ENCODE measurements at regions not wholly inside any gene's neighbourhood (a gene's known extent, or its start where the extent isn't known, plus 50 kb on each side); places are given as distances from the start of the nearest gene placed in this dataset.
A peak's percentile ranks its signal among the peaks of the same experiment; 100 is the strongest.

DNA sequence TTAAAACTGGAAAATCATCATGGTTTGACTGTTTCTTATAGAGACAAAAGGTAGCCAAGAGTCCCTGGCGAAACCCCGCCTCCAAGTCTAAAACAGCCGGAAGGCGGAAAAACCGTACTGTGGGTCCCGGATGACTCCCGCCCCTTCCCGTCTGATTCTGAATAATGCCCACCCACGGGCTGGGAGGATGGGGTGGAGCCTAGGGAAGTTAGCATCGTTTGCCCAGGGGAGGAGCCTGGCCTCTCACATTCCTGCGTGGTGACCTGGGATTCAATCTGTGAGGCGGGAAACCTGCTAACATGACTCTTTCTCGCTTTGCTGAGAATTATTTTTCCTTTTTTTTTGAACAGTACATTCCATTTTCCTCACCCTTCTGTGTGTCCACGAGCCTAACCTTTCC is 124.9 kb downstream of the KCNK1 start:
- Mint-ChIP-seq H3K36me3 (ENCODE audit: low read depth) (peaks cover 2% of the 10 kb centered on the region; the same call in 1 of the 3 replicates), H3K4me1 (no peaks in the 10 kb centered on the region), H3K9me3 (no peaks in the 10 kb centered on the region), H3K27ac (no peak overlapping the region), H3K27me3 (ENCODE audit: insufficient read depth, low read depth, poor library complexity) (no peaks in the 10 kb centered on the region), H3K4me3 (no peak overlapping the region)
- DNase-seq (ENCODE audit: low spot score) (peak; percentile 83), ATAC-seq (peak; percentile 92)
- Histone ChIP-seq H3K36me3 (ENCODE audit: insufficient read depth) (no peaks in the 10 kb centered on the region), H3K27me3 (ENCODE audit: insufficient read depth) (no peaks in the 10 kb centered on the region), H3K27ac (ENCODE audit: low read depth) (no peak overlapping the region), H3K9me2 (ENCODE audit: insufficient read depth) (no peaks in the 10 kb centered on the region), H3K79me2 (replicated peaks; ENCODE audit: insufficient read depth) (no peaks in the 10 kb centered on the region), H3K4me1 (ENCODE audit: insufficient read depth) (no peaks in the 10 kb centered on the region), H3K4me3 (no peak overlapping the region), H3F3A (replicated peaks; ENCODE audit: low read depth) (no peaks in the 10 kb centered on the region), H2AFZ (peak overlapping the region; percentile 70; the same call in 1 of the 2 replicates), H3K4me2 (no peak overlapping the region), H4K20me1 (replicated peaks; ENCODE audit: insufficient read depth) (no peaks in the 10 kb centered on the region)
- TF ChIP-seq ZNF114 (CRISPR knock-in tag; IDR thresholded peaks at IDR 0.05), result no peak
- no peak for TF ChIP-seq EZH2 (IDR thresholded peaks at IDR 0.05; ENCODE audit: low read depth, unreplicated experiment)
- no peak for TF ChIP-seq ZNF331 (CRISPR knock-in tag; IDR thresholded peaks at IDR 0.05; ENCODE audit: low read depth)
- TF ChIP-seq EZH2phosphoT487 (IDR thresholded peaks at IDR 0.05; ENCODE audit: unreplicated experiment), result no peak
- TF ChIP-seq REST (IDR thresholded peaks at IDR 0.05; ENCODE audit: unreplicated experiment), result no peak
- TF ChIP-seq STAT1 (IDR thresholded peaks at IDR 0.05; ENCODE audit: unreplicated experiment), result no peak
- TF ChIP-seq POLR2AphosphoS5 (IDR thresholded peaks at IDR 0.05; ENCODE audit: low read depth), result no peak
- TF ChIP-seq, protein P1, sequence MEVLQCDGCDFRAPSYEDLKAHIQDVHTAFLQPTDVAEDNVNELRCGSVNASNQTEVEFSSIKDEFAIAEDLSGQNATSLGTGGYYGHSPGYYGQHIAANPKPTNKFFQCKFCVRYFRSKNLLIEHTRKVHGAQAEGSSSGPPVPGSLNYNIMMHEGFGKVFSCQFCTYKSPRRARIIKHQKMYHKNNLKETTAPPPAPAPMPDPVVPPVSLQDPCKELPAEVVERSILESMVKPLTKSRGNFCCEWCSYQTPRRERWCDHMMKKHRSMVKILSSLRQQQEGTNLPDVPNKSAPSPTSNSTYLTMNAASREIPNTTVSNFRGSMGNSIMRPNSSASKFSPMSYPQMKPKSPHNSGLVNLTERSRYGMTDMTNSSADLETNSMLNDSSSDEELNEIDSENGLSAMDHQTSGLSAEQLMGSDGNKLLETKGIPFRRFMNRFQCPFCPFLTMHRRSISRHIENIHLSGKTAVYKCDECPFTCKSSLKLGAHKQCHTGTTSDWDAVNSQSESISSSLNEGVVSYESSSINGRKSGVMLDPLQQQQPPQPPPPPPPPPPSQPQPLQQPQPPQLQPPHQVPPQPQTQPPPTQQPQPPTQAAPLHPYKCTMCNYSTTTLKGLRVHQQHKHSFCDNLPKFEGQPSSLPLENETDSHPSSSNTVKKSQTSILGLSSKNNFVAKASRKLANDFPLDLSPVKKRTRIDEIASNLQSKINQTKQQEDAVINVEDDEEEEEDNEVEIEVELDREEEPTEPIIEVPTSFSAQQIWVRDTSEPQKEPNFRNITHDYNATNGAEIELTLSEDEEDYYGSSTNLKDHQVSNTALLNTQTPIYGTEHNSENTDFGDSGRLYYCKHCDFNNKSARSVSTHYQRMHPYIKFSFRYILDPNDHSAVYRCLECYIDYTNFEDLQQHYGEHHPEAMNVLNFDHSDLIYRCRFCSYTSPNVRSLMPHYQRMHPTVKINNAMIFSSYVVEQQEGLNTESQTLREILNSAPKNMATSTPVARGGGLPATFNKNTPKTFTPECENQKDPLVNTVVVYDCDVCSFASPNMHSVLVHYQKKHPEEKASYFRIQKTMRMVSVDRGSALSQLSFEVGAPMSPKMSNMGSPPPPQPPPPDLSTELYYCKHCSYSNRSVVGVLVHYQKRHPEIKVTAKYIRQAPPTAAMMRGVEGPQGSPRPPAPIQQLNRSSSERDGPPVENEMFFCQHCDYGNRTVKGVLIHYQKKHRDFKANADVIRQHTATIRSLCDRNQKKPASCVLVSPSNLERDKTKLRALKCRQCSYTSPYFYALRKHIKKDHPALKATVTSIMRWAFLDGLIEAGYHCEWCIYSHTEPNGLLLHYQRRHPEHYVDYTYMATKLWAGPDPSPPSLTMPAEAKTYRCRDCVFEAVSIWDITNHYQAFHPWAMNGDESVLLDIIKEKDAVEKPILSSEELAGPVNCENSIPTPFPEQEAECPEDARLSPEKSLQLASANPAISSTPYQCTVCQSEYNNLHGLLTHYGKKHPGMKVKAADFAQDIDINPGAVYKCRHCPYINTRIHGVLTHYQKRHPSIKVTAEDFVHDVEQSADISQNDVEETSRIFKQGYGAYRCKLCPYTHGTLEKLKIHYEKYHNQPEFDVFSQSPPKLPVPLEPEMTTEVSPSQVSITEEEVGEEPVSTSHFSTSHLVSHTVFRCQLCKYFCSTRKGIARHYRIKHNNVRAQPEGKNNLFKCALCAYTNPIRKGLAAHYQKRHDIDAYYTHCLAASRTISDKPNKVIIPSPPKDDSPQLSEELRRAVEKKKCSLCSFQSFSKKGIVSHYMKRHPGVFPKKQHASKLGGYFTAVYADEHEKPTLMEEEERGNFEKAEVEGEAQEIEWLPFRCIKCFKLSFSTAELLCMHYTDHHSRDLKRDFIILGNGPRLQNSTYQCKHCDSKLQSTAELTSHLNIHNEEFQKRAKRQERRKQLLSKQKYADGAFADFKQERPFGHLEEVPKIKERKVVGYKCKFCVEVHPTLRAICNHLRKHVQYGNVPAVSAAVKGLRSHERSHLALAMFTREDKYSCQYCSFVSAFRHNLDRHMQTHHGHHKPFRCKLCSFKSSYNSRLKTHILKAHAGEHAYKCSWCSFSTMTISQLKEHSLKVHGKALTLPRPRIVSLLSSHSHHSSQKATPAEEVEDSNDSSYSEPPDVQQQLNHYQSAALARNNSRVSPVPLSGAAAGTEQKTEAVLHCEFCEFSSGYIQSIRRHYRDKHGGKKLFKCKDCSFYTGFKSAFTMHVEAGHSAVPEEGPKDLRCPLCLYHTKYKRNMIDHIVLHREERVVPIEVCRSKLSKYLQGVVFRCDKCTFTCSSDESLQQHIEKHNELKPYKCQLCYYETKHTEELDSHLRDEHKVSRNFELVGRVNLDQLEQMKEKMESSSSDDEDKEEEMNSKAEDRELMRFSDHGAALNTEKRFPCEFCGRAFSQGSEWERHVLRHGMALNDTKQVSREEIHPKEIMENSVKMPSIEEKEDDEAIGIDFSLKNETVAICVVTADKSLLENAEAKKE (CRISPR knock-in tag; IDR thresholded peaks at IDR 0.05), result no peak
- no peak for TF ChIP-seq JUNB (IDR thresholded peaks at IDR 0.05; ENCODE audit: unreplicated experiment)
- no peak for TF ChIP-seq ETS1 (IDR thresholded peaks at IDR 0.05)
- no peak for TF ChIP-seq CREB1 (CRISPR knock-in tag; IDR thresholded peaks at IDR 0.05; ENCODE audit: low read depth)
- no peak for TF ChIP-seq NANOG (IDR thresholded peaks at IDR 0.05; ENCODE audit: borderline replicate concordance)

Data from GM23338 (cell line).